ENCODE measurements at regions not wholly inside any gene's neighbourhood (a gene's known extent, or its start where the extent isn't known, plus 50 kb on each side); places are given as distances from the start of the nearest gene placed in this dataset.

DNA sequence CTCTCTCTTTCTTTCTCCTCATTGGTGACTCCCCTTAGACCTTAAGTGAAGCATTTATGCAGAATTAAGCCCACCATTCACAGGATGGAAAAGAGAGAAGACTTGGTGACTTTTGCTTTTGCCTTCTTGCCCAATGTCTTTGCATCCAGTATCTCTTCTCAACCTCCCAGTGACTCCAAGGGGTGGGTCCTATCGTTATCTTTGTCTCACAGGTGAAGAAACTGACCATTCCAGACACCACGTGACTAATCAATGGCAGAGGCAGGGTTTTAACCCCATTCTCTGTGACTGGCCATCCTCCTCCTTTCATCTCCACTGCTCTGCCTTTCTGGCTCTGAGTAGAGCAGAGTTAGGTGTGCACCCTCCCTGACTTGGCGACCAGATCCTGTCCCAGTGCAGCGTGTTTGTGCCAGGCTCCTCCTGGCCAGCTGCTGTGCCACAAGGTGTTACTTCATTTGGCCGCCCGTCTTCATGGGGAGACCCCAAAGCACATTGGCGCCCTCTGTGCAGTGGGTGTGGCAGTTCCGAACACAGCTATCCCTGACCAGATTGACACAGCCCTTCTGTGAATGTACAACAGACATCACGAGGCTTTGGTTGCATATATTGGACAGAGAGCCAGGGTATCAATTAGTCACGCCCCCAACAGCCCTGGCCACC is 501.3 kb downstream of the CD83 start:
- TF ChIP-seq POLR2AphosphoS5 (IDR thresholded peaks at IDR 0.05; ENCODE audit: low read depth, low read length) (no peak), FOXP2 (optimal IDR thresholded peaks at IDR 0.05; ENCODE audit: borderline replicate concordance, extremely low read depth, extremely low read length, insufficient read depth) (no peak), SIN3A (IDR thresholded peaks at IDR 0.05; ENCODE audit: borderline replicate concordance, insufficient read depth, low read length) (no peak), TAF1 (IDR thresholded peaks at IDR 0.05; ENCODE audit: borderline replicate concordance, insufficient read depth, low read length) (no peak)
- TF ChIP-seq, protein P1, sequence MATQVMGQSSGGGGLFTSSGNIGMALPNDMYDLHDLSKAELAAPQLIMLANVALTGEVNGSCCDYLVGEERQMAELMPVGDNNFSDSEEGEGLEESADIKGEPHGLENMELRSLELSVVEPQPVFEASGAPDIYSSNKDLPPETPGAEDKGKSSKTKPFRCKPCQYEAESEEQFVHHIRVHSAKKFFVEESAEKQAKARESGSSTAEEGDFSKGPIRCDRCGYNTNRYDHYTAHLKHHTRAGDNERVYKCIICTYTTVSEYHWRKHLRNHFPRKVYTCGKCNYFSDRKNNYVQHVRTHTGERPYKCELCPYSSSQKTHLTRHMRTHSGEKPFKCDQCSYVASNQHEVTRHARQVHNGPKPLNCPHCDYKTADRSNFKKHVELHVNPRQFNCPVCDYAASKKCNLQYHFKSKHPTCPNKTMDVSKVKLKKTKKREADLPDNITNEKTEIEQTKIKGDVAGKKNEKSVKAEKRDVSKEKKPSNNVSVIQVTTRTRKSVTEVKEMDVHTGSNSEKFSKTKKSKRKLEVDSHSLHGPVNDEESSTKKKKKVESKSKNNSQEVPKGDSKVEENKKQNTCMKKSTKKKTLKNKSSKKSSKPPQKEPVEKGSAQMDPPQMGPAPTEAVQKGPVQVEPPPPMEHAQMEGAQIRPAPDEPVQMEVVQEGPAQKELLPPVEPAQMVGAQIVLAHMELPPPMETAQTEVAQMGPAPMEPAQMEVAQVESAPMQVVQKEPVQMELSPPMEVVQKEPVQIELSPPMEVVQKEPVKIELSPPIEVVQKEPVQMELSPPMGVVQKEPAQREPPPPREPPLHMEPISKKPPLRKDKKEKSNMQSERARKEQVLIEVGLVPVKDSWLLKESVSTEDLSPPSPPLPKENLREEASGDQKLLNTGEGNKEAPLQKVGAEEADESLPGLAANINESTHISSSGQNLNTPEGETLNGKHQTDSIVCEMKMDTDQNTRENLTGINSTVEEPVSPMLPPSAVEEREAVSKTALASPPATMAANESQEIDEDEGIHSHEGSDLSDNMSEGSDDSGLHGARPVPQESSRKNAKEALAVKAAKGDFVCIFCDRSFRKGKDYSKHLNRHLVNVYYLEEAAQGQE (IDR thresholded peaks at IDR 0.05; ENCODE audit: insufficient read depth in 1 of 2, low read depth in 2 of 2, low read length in 2 of 2) = no peak

DNA sequence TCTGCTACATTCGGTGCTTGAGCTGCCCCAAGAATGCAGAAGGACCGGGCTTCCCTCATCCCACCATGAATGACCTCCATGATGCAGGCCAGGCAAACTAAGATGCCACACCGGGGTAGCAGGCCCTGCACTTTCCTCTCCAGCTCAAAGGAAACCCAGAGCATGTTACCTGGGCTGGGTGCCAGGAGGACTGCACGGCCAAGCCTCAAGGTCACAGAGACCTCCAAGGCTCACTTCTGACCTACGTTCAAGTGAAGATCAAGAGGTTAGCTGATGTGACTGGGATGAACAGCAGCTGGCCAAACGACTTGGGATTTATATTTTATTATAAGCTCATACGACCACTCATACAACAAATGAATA is 501.8 kb downstream of the CD83 start:
- TF ChIP-seq, protein P1 (IDR thresholded peaks at IDR 0.05; ENCODE audit: insufficient read depth in 1 of 2, low read depth in 2 of 2, low read length in 2 of 2) = no peak
- TF ChIP-seq POLR2AphosphoS5 (IDR thresholded peaks at IDR 0.05; ENCODE audit: low read depth, low read length) (no peak), FOXP2 (optimal IDR thresholded peaks at IDR 0.05; ENCODE audit: borderline replicate concordance, extremely low read depth, extremely low read length, insufficient read depth) (no peak), SIN3A (IDR thresholded peaks at IDR 0.05; ENCODE audit: borderline replicate concordance, insufficient read depth, low read length) (no peak), TAF1 (IDR thresholded peaks at IDR 0.05; ENCODE audit: borderline replicate concordance, insufficient read depth, low read length) (no peak)

DNA sequence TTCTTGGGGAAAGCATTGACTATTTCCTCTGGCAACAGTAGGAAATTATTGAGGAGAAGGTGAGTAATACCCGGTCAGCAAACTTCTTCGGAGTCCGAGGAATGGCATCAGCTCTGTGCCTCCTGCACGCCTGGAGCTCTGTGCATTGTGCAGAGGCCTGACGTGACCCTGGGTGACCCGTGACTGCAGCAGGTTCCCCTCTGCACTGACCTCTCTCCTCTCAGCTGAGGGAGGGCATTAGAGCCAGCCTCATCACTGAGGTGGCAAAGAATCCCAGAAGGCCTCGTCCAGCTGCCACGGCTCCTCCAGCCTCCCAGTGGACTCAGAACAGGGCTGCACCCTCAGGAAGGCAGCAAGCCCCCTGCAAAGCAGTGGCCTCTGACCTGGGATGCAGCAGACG is 502.9 kb downstream of the CD83 start:
- TF ChIP-seq POLR2AphosphoS5 (IDR thresholded peaks at IDR 0.05; ENCODE audit: low read depth, low read length) (no peak), SIN3A (IDR thresholded peaks at IDR 0.05; ENCODE audit: borderline replicate concordance, insufficient read depth, low read length) (no peak)

DNA sequence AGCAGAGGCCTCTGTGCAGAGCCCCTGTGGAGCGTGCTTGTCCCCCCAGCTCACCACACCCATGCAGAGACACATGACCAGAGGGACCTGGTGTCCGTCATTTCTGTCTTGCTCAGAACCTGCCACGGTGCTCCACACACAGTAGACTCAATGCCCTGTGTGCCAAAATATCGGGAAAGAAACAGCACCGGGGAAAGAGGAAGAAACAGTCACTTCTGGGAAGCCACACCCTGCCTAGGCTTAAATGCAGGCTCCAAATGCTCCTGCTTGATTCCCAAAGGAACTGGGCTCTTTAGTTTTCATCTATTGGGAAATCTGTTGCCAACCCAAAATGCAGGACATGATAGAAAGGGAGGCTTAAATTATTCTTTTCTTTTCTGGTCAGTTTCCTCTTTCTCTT is 503.9 kb downstream of the CD83 start:
- no peak for TF ChIP-seq TAF1 (IDR thresholded peaks at IDR 0.05; ENCODE audit: borderline replicate concordance, insufficient read depth, low read length)

DNA sequence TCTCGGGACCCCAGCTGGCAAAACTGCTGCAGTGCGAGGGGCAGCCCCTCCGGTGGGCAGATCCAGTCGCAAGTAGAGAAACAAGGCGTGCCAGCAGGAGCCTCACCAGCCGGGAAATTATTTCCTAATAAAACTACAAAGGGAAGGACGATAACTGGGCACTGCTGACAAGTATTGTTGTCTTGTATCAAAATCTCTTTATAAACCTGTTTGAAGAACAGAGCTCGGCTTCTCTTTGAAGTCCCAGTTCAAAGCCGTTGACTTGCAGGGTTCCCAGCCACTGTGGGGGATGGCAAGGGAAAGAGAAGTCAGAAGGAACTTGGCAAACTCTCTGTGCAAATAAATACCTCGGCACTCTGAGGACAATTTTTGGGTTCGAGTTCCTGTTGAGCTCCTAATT is 504.5 kb downstream of the CD83 start:
- TF ChIP-seq SIN3A (IDR thresholded peaks at IDR 0.05; ENCODE audit: borderline replicate concordance, insufficient read depth, low read length) (no peak), TAF1 (IDR thresholded peaks at IDR 0.05; ENCODE audit: borderline replicate concordance, insufficient read depth, low read length) (no peak), POLR2AphosphoS5 (IDR thresholded peaks at IDR 0.05; ENCODE audit: low read depth, low read length) (no peak), FOXP2 (optimal IDR thresholded peaks at IDR 0.05; ENCODE audit: borderline replicate concordance, extremely low read depth, extremely low read length, insufficient read depth) (no peak)
- TF ChIP-seq, protein P1 (IDR thresholded peaks at IDR 0.05; ENCODE audit: insufficient read depth in 1 of 2, low read depth in 2 of 2, low read length in 2 of 2) = no peak

DNA sequence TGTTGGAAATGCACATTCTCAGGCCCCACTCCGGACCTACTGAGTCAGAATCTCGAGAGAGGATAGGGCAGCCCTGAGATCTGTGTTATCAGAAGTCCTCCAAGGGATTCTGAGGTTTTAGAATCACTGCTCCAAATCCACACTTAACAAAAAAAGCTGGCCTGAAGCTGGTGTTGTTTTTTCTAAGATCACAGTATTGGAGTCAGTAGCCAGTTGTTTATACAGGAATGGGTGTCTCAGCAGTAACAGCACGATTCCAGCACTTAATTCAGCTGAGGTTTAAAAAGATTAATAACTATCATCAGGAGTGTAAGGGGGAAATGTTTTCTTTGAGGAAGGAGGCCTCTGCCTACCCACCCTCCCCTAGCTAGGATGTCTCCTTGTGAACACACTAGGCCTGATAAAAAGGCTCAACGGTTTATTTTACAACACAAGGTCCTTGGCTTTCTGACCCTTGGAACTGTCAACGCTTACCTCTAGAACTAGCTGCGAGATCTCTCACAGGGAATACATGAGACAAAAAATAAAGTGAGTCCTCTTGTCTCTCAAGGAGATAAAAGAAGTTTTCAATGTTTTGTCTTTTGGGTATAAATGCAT is 505.4 kb downstream of the CD83 start:
- no peak for TF ChIP-seq TAF1 (IDR thresholded peaks at IDR 0.05; ENCODE audit: borderline replicate concordance, insufficient read depth, low read length)
- TF ChIP-seq, protein P1 (IDR thresholded peaks at IDR 0.05; ENCODE audit: insufficient read depth in 1 of 2, low read depth in 2 of 2, low read length in 2 of 2) = no peak
- TF ChIP-seq POLR2AphosphoS5 (IDR thresholded peaks at IDR 0.05; ENCODE audit: low read depth, low read length) = no peak
- TF ChIP-seq FOXP2 (optimal IDR thresholded peaks at IDR 0.05; ENCODE audit: borderline replicate concordance, extremely low read depth, extremely low read length, insufficient read depth) = no peak
- TF ChIP-seq SIN3A (IDR thresholded peaks at IDR 0.05; ENCODE audit: borderline replicate concordance, insufficient read depth, low read length) = no peak
